T-cell (primary cell): ENCODE measurements at regions not wholly inside any gene's neighbourhood (a gene's known extent, or its start where the extent isn't known, plus 50 kb on each side); places are given as distances from the start of the nearest gene placed in this dataset.

Experiments used
- ATAC-seq, 4 experiments: fragments of 200-7000 bp in 3 of 4; fragments of 150-1000 bp in 1 of 4; cut with Tn5 transposase; replicated peaks in 1 of 4; 1 replicate in 3 of 4; 2 replicates in 1 of 4; pipeline ENCODE4 v1.10.0; 2021; ENCODE audit warnings: moderate library complexity in 3 of 4, mild to moderate bottlenecking in 2 of 4, moderate number of reproducible peaks in 1 of 4
- CTCF ChIA-PET, 2 donors: fragments of 300-600 bp; sonication (Branson Sonifier 250); formaldehyde crosslinking; loops; one replicate each; lab custom pipeline; 2022; ENCODE audit warnings: antibody characterized with exemption in 2 of 2; lab: Charles Lee
- POLR2A ChIA-PET, 2 donors: fragments of 300-600 bp; sonication (Branson Sonifier 250); formaldehyde crosslinking; loops; one replicate each; lab custom pipeline; 2022; ENCODE audit warnings: antibody characterized with exemption in 2 of 2; lab: Charles Lee
- DNase-seq, 35 experiments: peaks; one replicate each; pipeline versions ENCODE4 v3.0.0 to v3.0.0-alpha.2; 2013 to 2023
- H3K27ac ChIP-seq: one replicate; pipeline ENCODE4 v1.5.1; 2013; ENCODE audit warnings: low read length
- H3K27me3 ChIP-seq, 2 experiments: replicated peaks in 1 of 2; 1 replicate in 1 of 2; 2 replicates in 1 of 2; pipeline versions ENCODE4 v1.6.1 to v1.7.0; 2013; ENCODE audit warnings: low read length in 1 of 2, mixed read lengths in 1 of 2; ENCODE audit not compliant: control insufficient read depth in 2 of 2, insufficient read depth in 2 of 2; ENCODE audit errors: extremely low read depth in 1 of 2
- H3K36me3 ChIP-seq, 2 donors: 1 replicate in 1 of 2; 2 replicates in 1 of 2; pipeline versions ENCODE4 v1.6.1 to v1.7.0; 2013; ENCODE audit warnings: low read length in 1 of 2; ENCODE audit not compliant: control insufficient read depth in 2 of 2, insufficient read depth in 1 of 2; ENCODE audit errors: extremely low read depth in 1 of 2
- H3K4me1 ChIP-seq, 2 experiments: 1 replicate in 1 of 2; 2 replicates in 1 of 2; pipeline versions ENCODE4 v1.6.1 to v1.7.0; 2013; ENCODE audit warnings: low read length in 2 of 2, mixed read lengths in 1 of 2; ENCODE audit not compliant: insufficient read depth in 2 of 2, control insufficient read depth in 1 of 2; ENCODE audit errors: extremely low read depth in 1 of 2
- H3K4me3 ChIP-seq, 2 donors: 1 replicate in 1 of 2; 2 replicates in 1 of 2; pipeline versions ENCODE4 v1.5.1 to v1.7.0; 2013; ENCODE audit warnings: mild to moderate bottlenecking in 2 of 2, low read length in 1 of 2, moderate library complexity in 1 of 2; ENCODE audit not compliant: control insufficient read depth in 1 of 2; ENCODE audit errors: extremely low read depth in 1 of 2
- H3K9me3 ChIP-seq: 2 replicates; pipeline ENCODE4 v1.7.0; 2013
- H3K27ac Mint-ChIP-seq, 2 donors: one replicate each; pipeline ENCODE4 v1.8.0; 2020 to 2021; ENCODE audit warnings: mild to moderate bottlenecking in 2 of 2, mixed read lengths in 2 of 2
- H3K27me3 Mint-ChIP-seq, 2 donors: one replicate each; pipeline ENCODE4 v1.8.0; 2021 to 2022; ENCODE audit warnings: mixed read lengths in 2 of 2
- H3K36me3 Mint-ChIP-seq: one replicate; pipeline ENCODE4 v1.8.0; 2021; ENCODE audit warnings: mixed read lengths
- H3K4me1 Mint-ChIP-seq, 3 donors: one replicate each; pipeline ENCODE4 v1.8.0; 2020 to 2022; ENCODE audit warnings: mixed read lengths in 3 of 3, mild to moderate bottlenecking in 1 of 3
- H3K4me3 Mint-ChIP-seq, 3 donors: one replicate each; pipeline ENCODE4 v1.8.0; 2020 to 2022; ENCODE audit warnings: mild to moderate bottlenecking in 3 of 3, mixed read lengths in 3 of 3, moderate library complexity in 3 of 3
- H3K9me3 Mint-ChIP-seq, 3 donors: one replicate each; pipeline ENCODE4 v1.8.0; 2020 to 2022; ENCODE audit warnings: mixed read lengths in 3 of 3
- WGBS: methylation state at CpG from one replicate; pipeline ENCODE4 v1.1.5; 2013; ENCODE audit warnings: missing lambda C conversion rate; ENCODE audit not compliant: insufficient coverage; 5-methylcytosine and 5-hydroxymethylcytosine counted together

GRCh38 chr1:4397196-4397595, 257.2 kb upstream of the AJAP1 start:
- H3K4me3 ChIP-seq = no peak overlapping the region

GRCh38 chr1:4402032-4402431, 252.4 kb upstream of the AJAP1 start:
- Mint-ChIP-seq H3K4me3 (no peak overlapping the region), H3K4me1 (no peaks in the 10 kb centered on the region), H3K27ac (no peak overlapping the region), H3K27me3 (peaks cover 0 to 7% of the 10 kb centered on the region in 2 donors), H3K36me3 (no peaks in the 10 kb centered on the region), H3K9me3 (no peaks in the 10 kb centered on the region)
- CTCF ChIA-PET = no interaction called here
- ATAC-seq (no peak), DNase-seq (no peak)
- no CpG with 5 or more reads among the region's 1 CpG for WGBS
- Histone ChIP-seq H3K4me1 (no peaks in the 10 kb centered on the region), H3K27me3 (peaks cover 0 to 13% of the 10 kb centered on the region in 2 experiments), H3K36me3 (no peaks in the 10 kb centered on the region), H3K9me3 (no peaks in the 10 kb centered on the region), H3K27ac (no peak overlapping the region), H3K4me3 (no peak overlapping the region)
- POLR2A ChIA-PET = interaction anchor here in 1 of 2 donors (0.5 kb wide), 1 partner anchor 33 kb away, joined by 3 read pairs; no protein-coding TSS in a partner anchor

More at GRCh38 chr1:4397196-4397595, 257.2 kb upstream of the AJAP1 start:
- POLR2A ChIA-PET = no interaction called here
- no peak overlapping the region for H3K27ac Mint-ChIP-seq
- H3K9me3 ChIP-seq = no peaks in the 10 kb centered on the region
- CTCF ChIA-PET = no interaction called here
- ATAC-seq (no peak), DNase-seq (no peak)
- 73% methylated on average over 2 of the region's 4 CpGs for WGBS
- H3K27ac ChIP-seq = no peak overlapping the region
- no peaks in the 10 kb centered on the region for H3K36me3 Mint-ChIP-seq
- no peak overlapping the region for H3K4me3 Mint-ChIP-seq
- H3K27me3 Mint-ChIP-seq = peaks cover 4 to 10% of the 10 kb centered on the region in 2 donors
- H3K4me1 Mint-ChIP-seq = no peaks in the 10 kb centered on the region
- no peaks in the 10 kb centered on the region for H3K36me3 ChIP-seq
- peaks cover 0 to 13% of the 10 kb centered on the region in 2 experiments for H3K27me3 ChIP-seq
- peaks cover 5 to 27% (median 7%) of the 10 kb centered on the region in 3 donors for H3K9me3 Mint-ChIP-seq
- H3K4me1 ChIP-seq = no peaks in the 10 kb centered on the region

- Mint-ChIP-seq H3K4me3 (no peak overlapping the region), H3K4me1 (no peaks in the 10 kb centered on the region), H3K9me3 (no peaks in the 10 kb centered on the region), H3K36me3 (no peaks in the 10 kb centered on the region), H3K27me3 (peaks cover 6 to 10% of the 10 kb centered on the region in 2 donors), H3K27ac (no peak overlapping the region)
- Histone ChIP-seq H3K4me1 (no peaks in the 10 kb centered on the region), H3K27ac (no peak overlapping the region), H3K36me3 (no peaks in the 10 kb centered on the region), H3K9me3 (no peaks in the 10 kb centered on the region), H3K4me3 (no peak overlapping the region), H3K27me3 (peaks cover 0 to 10% of the 10 kb centered on the region in 2 experiments)
- ATAC-seq (no peak), DNase-seq (no peak)
- ChIA-PET CTCF (no interaction called here), POLR2A (no interaction called here)
- WGBS = 77% methylated on average over 12 of the region's 12 CpGs
These were observed 249.4 kb upstream of the AJAP1 start for GRCh38 chr1:4404854-4405590.

- Mint-ChIP-seq H3K4me1 (no peaks in the 10 kb centered on the region), H3K36me3 (no peaks in the 10 kb centered on the region), H3K27me3 (peaks cover 3 to 6% of the 10 kb centered on the region in 2 donors), H3K9me3 (peaks cover 0 to 2% (median 0%) of the 10 kb centered on the region in 3 donors), H3K27ac (no peak overlapping the region), H3K4me3 (no peak overlapping the region)
- WGBS = 89% methylated on average over 14 of the region's 16 CpGs
- Histone ChIP-seq H3K4me3 (no peak overlapping the region), H3K27me3 (peaks cover 0 to 5% of the 10 kb centered on the region in 2 experiments), H3K36me3 (no peaks in the 10 kb centered on the region), H3K4me1 (no peaks in the 10 kb centered on the region), H3K27ac (no peak overlapping the region), H3K9me3 (no peaks in the 10 kb centered on the region)
- DNase-seq = no peak
- ChIA-PET CTCF (no interaction called here), POLR2A (no interaction called here)
- no peak for ATAC-seq
These were observed 246.6 kb upstream of the AJAP1 start for GRCh38 chr1:4407851-4408250.

- no peaks in the 10 kb centered on the region for H3K36me3 ChIP-seq
- no peak overlapping the region for H3K27ac ChIP-seq
- H3K27me3 Mint-ChIP-seq = peaks cover 3 to 6% of the 10 kb centered on the region in 2 donors
- peaks cover 0 to 5% of the 10 kb centered on the region in 2 experiments for H3K27me3 ChIP-seq
- no peak overlapping the region for H3K27ac Mint-ChIP-seq
- CTCF ChIA-PET = no interaction called here
- no peak overlapping the region for H3K4me3 Mint-ChIP-seq
- no peaks in the 10 kb centered on the region for H3K36me3 Mint-ChIP-seq
- H3K9me3 ChIP-seq = no peaks in the 10 kb centered on the region
- no peaks in the 10 kb centered on the region for H3K4me1 Mint-ChIP-seq
- no peaks in the 10 kb centered on the region for H3K4me1 ChIP-seq
- ATAC-seq (no peak), DNase-seq (no peak)
- H3K4me3 ChIP-seq = no peak overlapping the region
- 78% methylated on average over 2 of the region's 4 CpGs for whole genome bisulfite sequencing
- POLR2A ChIA-PET = interaction anchor here in 1 of 2 donors (0.5 kb wide), 1 partner anchor 574 kb away, joined by 3 read pairs; no protein-coding TSS in a partner anchor
- peaks cover 0 to 4% (median 0%) of the 10 kb centered on the region in 3 donors for H3K9me3 Mint-ChIP-seq
These were observed 246.0 kb upstream of the AJAP1 start for GRCh38 chr1:4408380-4408779.

GRCh38 chr1:4411862-4412261, 242.5 kb upstream of the AJAP1 start:
- CTCF ChIA-PET = no interaction called here

More at GRCh38 chr1:4411862-4412261, 242.5 kb upstream of the AJAP1 start:
- no peak overlapping the region for H3K27ac ChIP-seq
- Mint-ChIP-seq H3K27ac (no peak overlapping the region), H3K36me3 (no peaks in the 10 kb centered on the region), H3K4me1 (no peaks in the 10 kb centered on the region), H3K27me3 (peaks cover 3 to 12% of the 10 kb centered on the region in 2 donors), H3K9me3 (peaks cover 6 to 12% (median 7%) of the 10 kb centered on the region in 3 donors), H3K4me3 (no peak overlapping the region)
- POLR2A ChIA-PET = no interaction called here
- no peaks in the 10 kb centered on the region for H3K9me3 ChIP-seq
- ATAC-seq (no peak), DNase-seq (no peak)
- peaks cover 0 to 12% of the 10 kb centered on the region in 2 experiments for H3K27me3 ChIP-seq
- H3K36me3 ChIP-seq = no peaks in the 10 kb centered on the region
- H3K4me1 ChIP-seq = no peaks in the 10 kb centered on the region
- H3K4me3 ChIP-seq = no peak overlapping the region
- 91% methylated on average over 15 of the region's 15 CpGs for WGBS
